CD4-positive, CD25-positive, alpha-beta regulatory T cell (primary cell): ENCODE measurements at regions not wholly inside any gene's neighbourhood (a gene's known extent, or its start where the extent isn't known, plus 50 kb on each side); places are given as distances from the start of the nearest gene placed in this dataset.

Source experiments
- ATAC-seq, 2 donors: fragments of 150-1000 bp; cut with Tn5 transposase; one replicate each; pipeline ENCODE4 v1.10.0; 2021; ENCODE audit warnings: low read depth in 2 of 2, moderate number of reproducible peaks in 2 of 2, moderate library complexity in 1 of 2
- DNase-seq, 3 donors: peaks; one replicate each; pipeline versions ENCODE4 v3.0.0 to v3.0.0-alpha.2; 2012 to 2022; ENCODE audit warnings: mixed read lengths in 1 of 3
- H3K27ac ChIP-seq: one replicate; pipeline ENCODE4 v1.7.0; 2013; ENCODE audit warnings: mild to moderate bottlenecking, low read length; ENCODE audit not compliant: insufficient read depth, poor library complexity, severe bottlenecking
- H3K27me3 ChIP-seq: one replicate; pipeline ENCODE4 v1.7.0; 2013; ENCODE audit warnings: low read length; ENCODE audit not compliant: control insufficient read depth, insufficient read depth
- H3K36me3 ChIP-seq: one replicate; pipeline ENCODE4 v1.7.0; 2013; ENCODE audit warnings: mild to moderate bottlenecking, low read length, moderate library complexity; ENCODE audit not compliant: control insufficient read depth, insufficient read depth
- H3K4me1 ChIP-seq: 2 replicates; pipeline ENCODE4 v1.7.0; 2013; ENCODE audit warnings: mild to moderate bottlenecking, low read length; ENCODE audit not compliant: insufficient read depth, control insufficient read depth, poor library complexity, severe bottlenecking
- H3K4me3 ChIP-seq: one replicate; pipeline ENCODE4 v1.7.0; 2013; ENCODE audit warnings: low read depth, mild to moderate bottlenecking, low read length, moderate library complexity
- H3K9me3 ChIP-seq, 2 experiments: 1 replicate in 1 of 2; 2 replicates in 1 of 2; pipeline ENCODE4 v1.7.0; 2013; ENCODE audit warnings: low read length in 2 of 2, mild to moderate bottlenecking in 1 of 2, moderate library complexity in 1 of 2; ENCODE audit not compliant: control insufficient read depth in 2 of 2
- H3K27ac Mint-ChIP-seq, 3 donors: one replicate each; pipeline ENCODE4 v1.8.0; 2020 to 2022; ENCODE audit warnings: mild to moderate bottlenecking in 3 of 3, mixed read lengths in 3 of 3, moderate library complexity in 2 of 3
- H3K27me3 Mint-ChIP-seq: one replicate; pipeline ENCODE4 v1.8.0; 2022; ENCODE audit warnings: mild to moderate bottlenecking, mixed read lengths
- H3K36me3 Mint-ChIP-seq: one replicate; pipeline ENCODE4 v1.8.0; 2020; ENCODE audit warnings: mixed read lengths
- H3K4me1 Mint-ChIP-seq, 4 donors: one replicate each; pipeline ENCODE4 v1.8.0; 2020 to 2022; ENCODE audit warnings: mixed read lengths in 4 of 4, mild to moderate bottlenecking in 1 of 4
- H3K4me3 Mint-ChIP-seq, 4 donors: one replicate each; pipeline ENCODE4 v1.8.0; 2020 to 2022; ENCODE audit warnings: mild to moderate bottlenecking in 4 of 4, mixed read lengths in 4 of 4, moderate library complexity in 3 of 4
- H3K9me3 Mint-ChIP-seq, 7 donors: one replicate each; pipeline ENCODE4 v1.8.0; 2020 to 2022; ENCODE audit warnings: mixed read lengths in 7 of 7, mild to moderate bottlenecking in 3 of 7, moderate library complexity in 2 of 7

DNA sequence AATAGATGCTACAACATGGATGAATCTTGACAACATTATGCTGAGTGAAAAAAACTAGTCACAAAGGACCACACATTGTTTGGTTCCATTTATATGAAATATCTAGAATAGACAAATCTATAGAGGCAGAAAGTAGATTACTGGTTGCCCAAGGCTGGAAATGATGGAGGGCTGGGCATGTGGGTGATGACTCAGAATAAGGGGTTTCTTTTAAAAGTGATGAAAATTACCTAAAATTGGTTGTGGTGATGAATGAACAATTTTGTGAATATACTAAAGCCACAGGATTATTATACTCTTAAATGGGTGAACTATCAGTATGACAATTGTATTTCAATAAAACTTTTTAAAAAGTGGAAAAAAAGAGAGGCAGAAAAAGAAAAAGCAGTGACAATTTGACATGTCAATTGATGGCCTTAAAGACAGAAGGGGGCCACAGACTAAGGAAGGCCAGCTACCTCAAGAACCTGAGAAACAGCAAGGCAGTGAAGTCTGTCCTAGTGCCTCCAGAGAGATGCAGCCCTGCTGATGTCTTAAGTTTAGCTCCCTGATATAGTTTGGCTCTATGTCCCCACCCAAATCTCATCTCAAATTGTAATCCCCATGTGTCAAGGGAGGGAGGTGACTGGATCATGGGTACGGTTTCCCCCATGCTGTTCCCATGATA, 182.7 kb downstream of the PIK3R1 start:
- H3K4me3 ChIP-seq: no peak overlapping the region
- no peaks in the 10 kb centered on the region for H3K4me1 Mint-ChIP-seq
- peaks cover 4% of the 10 kb centered on the region for H3K27me3 Mint-ChIP-seq
- H3K9me3 ChIP-seq: no peaks in the 10 kb centered on the region
- H3K36me3 ChIP-seq: no peaks in the 10 kb centered on the region
- H3K4me3 Mint-ChIP-seq: no peak overlapping the region
- peaks cover 0 to 5% (median 3%) of the 10 kb centered on the region in 7 donors for H3K9me3 Mint-ChIP-seq
- H3K27ac Mint-ChIP-seq: no peak overlapping the region
- no peak for DNase-seq
- H3K36me3 Mint-ChIP-seq: no peaks in the 10 kb centered on the region
- ATAC-seq: no peak
- H3K27me3 ChIP-seq: no peaks in the 10 kb centered on the region
- no peak overlapping the region for H3K27ac ChIP-seq
- no peaks in the 10 kb centered on the region for H3K4me1 ChIP-seq

DNA sequence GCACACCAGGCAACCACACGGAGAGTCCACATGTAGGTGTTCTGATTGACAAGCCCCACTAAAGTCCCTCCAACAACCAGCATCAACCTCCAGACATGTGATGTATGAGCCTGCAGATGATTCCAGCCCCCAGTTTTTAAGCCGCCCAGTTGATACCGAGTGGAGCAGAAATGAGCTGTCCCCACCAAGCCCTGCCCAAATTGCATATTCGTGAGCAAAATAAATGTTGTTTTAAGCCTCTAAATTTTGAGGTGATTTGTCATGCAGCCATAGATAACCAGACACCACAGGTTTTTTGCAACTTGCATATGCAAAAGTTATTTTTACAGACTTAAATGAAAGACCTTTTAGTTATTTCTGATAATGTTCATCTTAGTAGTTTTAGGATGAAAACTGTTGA, 187.7 kb downstream of the PIK3R1 start:
- Mint-ChIP-seq H3K36me3 (no peaks in the 10 kb centered on the region), H3K4me3 (no peak overlapping the region), H3K9me3 (peaks cover 0 to 1% (median 0%) of the 10 kb centered on the region in 7 donors), H3K27me3 (peaks cover 4% of the 10 kb centered on the region), H3K4me1 (peaks cover 9 to 21% (median 17%) of the 10 kb centered on the region in 4 donors), H3K27ac (no peak overlapping the region)
- H3K9me3 ChIP-seq: no peaks in the 10 kb centered on the region
- ATAC-seq (no peak), DNase-seq (no peak)
- H3K27ac ChIP-seq: no peak overlapping the region
- H3K36me3 ChIP-seq: no peaks in the 10 kb centered on the region
- peaks cover 13% of the 10 kb centered on the region for H3K4me1 ChIP-seq
- no peaks in the 10 kb centered on the region for H3K27me3 ChIP-seq
- no peak overlapping the region for H3K4me3 ChIP-seq

DNA sequence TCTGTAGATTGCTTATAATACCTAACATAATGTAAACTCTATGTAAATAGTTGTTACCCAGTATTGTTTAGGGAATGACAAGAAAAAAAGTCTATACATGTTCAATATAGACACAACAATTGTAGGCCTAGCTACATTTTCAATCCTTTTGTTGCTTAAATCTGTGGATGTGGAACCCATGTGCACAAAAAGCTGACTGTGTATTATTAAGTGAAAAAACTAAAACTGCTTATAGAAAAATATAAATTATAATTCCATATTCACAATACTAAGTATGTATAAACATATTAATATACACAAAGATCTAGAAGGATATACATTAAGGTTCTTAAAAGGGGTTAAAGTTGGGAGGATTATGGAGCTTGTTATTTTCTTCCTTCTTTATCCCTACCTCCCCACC, 188.7 kb downstream of the PIK3R1 start:
- Mint-ChIP-seq H3K27ac (no peak overlapping the region), H3K4me1 (peaks cover 9 to 29% (median 20%) of the 10 kb centered on the region in 4 donors), H3K36me3 (no peaks in the 10 kb centered on the region), H3K4me3 (no peak overlapping the region), H3K9me3 (no peaks in the 10 kb centered on the region), H3K27me3 (peaks cover 4% of the 10 kb centered on the region)
- DNase-seq (no peak), ATAC-seq (no peak)
- Histone ChIP-seq H3K9me3 (no peaks in the 10 kb centered on the region), H3K36me3 (no peaks in the 10 kb centered on the region), H3K4me3 (no peak overlapping the region), H3K27ac (no peak overlapping the region), H3K4me1 (peaks cover 13% of the 10 kb centered on the region), H3K27me3 (no peaks in the 10 kb centered on the region)

DNA sequence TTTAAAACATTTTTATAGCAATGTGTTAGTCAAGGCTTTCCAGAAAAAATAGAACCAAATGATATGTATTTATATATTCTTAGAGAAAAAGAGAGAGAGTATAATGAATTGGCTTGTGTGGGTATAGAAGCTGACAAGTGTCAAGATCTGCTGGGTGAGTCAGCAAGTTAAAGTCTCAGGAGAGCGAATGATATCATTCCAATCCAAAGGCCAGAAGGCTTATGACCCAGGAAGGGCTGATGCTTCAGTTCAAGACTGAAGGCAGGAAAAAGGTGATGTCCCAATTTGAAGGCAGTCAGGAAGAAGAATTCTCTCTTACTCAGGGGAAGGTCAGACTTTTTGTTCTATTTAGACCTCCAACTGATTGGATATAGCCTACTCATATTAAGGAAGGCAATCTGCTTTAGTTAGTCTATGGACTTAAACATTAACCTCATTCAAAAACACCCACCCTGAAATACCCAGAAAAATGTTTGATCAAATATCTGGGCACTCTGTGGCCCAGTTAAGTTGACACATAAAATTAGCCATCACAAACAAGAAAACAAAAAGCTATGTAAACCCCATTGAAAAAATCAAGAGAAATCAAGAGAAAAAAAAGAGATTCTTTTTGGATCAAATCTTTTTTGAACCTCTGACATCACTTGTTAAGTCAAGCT, 189.6 kb downstream of the PIK3R1 start:
- H3K27ac Mint-ChIP-seq: peak overlapping the region in 1 of 3 donors; percentile 10
- ATAC-seq (no peak), DNase-seq (no peak)
- peaks cover 4% of the 10 kb centered on the region for H3K27me3 Mint-ChIP-seq
- Histone ChIP-seq H3K27ac (no peak overlapping the region), H3K36me3 (no peaks in the 10 kb centered on the region), H3K4me1 (peaks cover 13% of the 10 kb centered on the region), H3K4me3 (no peak overlapping the region), H3K9me3 (no peaks in the 10 kb centered on the region), H3K27me3 (no peaks in the 10 kb centered on the region)
- H3K9me3 Mint-ChIP-seq: no peaks in the 10 kb centered on the region
- H3K36me3 Mint-ChIP-seq: no peaks in the 10 kb centered on the region
- H3K4me3 Mint-ChIP-seq: no peak overlapping the region
- H3K4me1 Mint-ChIP-seq: peaks cover 9 to 29% (median 20%) of the 10 kb centered on the region in 4 donors

DNA sequence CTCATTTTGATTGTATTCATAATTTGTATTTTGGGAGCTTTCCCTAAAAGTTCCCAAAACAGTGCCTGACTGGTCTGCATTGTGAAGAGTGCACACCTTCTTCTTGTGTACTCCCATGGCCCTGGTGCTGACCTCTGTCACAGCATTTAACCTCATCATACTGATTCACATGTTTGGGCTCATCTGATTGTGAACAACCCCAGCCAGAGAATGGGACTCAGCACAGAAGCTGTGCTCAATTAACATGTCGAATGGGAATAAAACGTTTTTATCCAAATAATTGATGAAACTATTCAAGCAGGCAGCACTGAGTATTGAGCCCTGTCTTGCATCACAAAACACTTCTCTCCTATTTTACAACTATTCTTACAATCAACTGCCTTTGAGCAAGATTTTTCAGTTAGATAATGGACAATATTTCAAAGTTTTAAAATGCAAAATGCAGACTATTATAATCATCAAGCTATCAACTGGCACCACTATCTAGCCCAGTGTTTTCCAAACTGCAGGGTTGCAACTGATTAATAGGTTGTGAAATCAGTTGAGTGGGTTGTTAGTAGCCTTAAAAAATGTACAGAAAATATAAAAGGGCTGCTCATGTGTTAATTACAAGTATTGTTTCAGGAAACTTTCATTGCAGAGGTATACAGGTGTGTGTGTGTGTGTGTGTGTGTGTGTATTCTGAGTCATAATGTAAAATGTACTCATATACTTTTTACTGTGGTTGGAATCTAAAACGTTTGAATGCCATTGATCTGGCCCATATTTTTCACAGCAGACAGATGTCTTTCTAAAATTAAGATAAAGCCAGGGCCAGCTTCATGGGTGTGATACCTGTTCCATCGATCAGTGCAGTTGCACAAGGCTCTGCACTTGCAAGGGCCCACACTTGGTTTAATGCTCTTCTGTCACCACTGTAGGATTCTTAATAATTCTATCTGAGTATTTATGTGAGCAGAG, 190.5 kb downstream of the PIK3R1 start:
- Mint-ChIP-seq H3K4me3 (peak overlapping the region in 1 of 4 donors; percentile 36), H3K9me3 (no peaks in the 10 kb centered on the region), H3K27me3 (peaks cover 4% of the 10 kb centered on the region), H3K36me3 (no peaks in the 10 kb centered on the region), H3K27ac (peak overlapping the region in 2 of 3 donors; percentile 23 to 75), H3K4me1 (peaks cover 9 to 29% (median 20%) of the 10 kb centered on the region in 4 donors)
- H3K36me3 ChIP-seq: no peaks in the 10 kb centered on the region
- H3K4me1 ChIP-seq: peaks cover 13% of the 10 kb centered on the region
- no peak overlapping the region for H3K4me3 ChIP-seq
- H3K27me3 ChIP-seq: no peaks in the 10 kb centered on the region
- H3K27ac ChIP-seq: no peak overlapping the region
- ATAC-seq: peak in 1 of 2 donors; percentile 24
- no peaks in the 10 kb centered on the region for H3K9me3 ChIP-seq
- peak in 1 of 3 donors; percentile 16 for DNase-seq

DNA sequence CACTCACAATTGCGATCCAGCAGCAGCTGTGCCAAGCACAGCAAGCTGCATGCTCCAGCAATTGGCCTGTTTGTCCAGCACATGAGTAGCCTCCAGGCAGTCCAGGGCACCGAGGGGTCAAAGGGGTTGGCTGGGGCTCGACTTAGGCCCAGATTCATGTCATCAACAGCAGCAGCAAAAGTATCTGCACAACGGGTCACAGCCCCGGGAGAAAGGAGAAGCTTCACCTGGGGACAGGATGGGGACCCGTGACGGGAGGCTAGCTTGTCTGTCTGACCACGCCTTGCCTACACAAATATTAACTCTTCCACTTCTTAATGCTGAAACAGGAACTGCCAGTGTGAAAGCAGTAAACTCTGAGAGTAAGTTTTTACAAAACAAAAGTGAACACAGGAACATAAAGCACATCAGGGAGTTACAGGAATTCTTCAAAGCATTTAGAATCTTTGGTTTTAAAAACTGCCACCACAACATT, 191.2 kb downstream of the PIK3R1 start:
- H3K9me3 ChIP-seq: no peaks in the 10 kb centered on the region
- ATAC-seq (peak in 1 of 2 donors; percentile 46), DNase-seq (peak in 1 of 3 donors; percentile 35)
- H3K4me1 Mint-ChIP-seq: peaks cover 9 to 29% (median 20%) of the 10 kb centered on the region in 4 donors
- H3K4me3 Mint-ChIP-seq: peak overlapping the region in 1 of 4 donors; percentile 36
- peaks cover under 1% of the 10 kb centered on the region for H3K27me3 Mint-ChIP-seq
- no peaks in the 10 kb centered on the region for H3K36me3 ChIP-seq
- H3K27ac Mint-ChIP-seq: peak overlapping the region in 2 of 3 donors; percentile 23 to 75
- H3K4me1 ChIP-seq: peaks cover 13% of the 10 kb centered on the region
- H3K27ac ChIP-seq: no peak overlapping the region
- no peaks in the 10 kb centered on the region for H3K36me3 Mint-ChIP-seq
- no peaks in the 10 kb centered on the region for H3K27me3 ChIP-seq
- no peaks in the 10 kb centered on the region for H3K9me3 Mint-ChIP-seq
- H3K4me3 ChIP-seq: peak overlapping the region; percentile 15
